ENCODE measurements at regions not wholly inside any gene's neighbourhood (a gene's known extent, or its start where the extent isn't known, plus 50 kb on each side); places are given as distances from the start of the nearest gene placed in this dataset.

- no peak for DNase-seq (ENCODE audit: low read depth in 2 of 2)
These were observed 573.9 kb upstream of the PCDH15 start for GRCh38 chr10:55374917-55375316.

- DNase-seq (ENCODE audit: low read depth in 2 of 2), result no peak
These were observed 573.0 kb upstream of the PCDH15 start for GRCh38 chr10:55374060-55374459.

GRCh38 chr10:55369670-55370420, 568.8 kb upstream of the PCDH15 start:
- no peak for DNase-seq (ENCODE audit: low read depth in 2 of 2)

- DNase-seq (ENCODE audit: low read depth in 2 of 2), result no peak
These were observed 567.4 kb upstream of the PCDH15 start for GRCh38 chr10:55368467-55368866.

GRCh38 chr10:55367555-55367954, 566.5 kb upstream of the PCDH15 start:
- no peak for DNase-seq (ENCODE audit: low read depth in 2 of 2)

GRCh38 chr10:55358539-55358938, 557.5 kb upstream of the PCDH15 start:
- no peak for DNase-seq (ENCODE audit: low read depth in 2 of 2)

GRCh38 chr10:55353414-55353813, 552.4 kb upstream of the PCDH15 start:
- no peak for DNase-seq (ENCODE audit: low read depth in 2 of 2)

- no peak for DNase-seq (ENCODE audit: low read depth in 2 of 2)
These were observed 550.4 kb upstream of the PCDH15 start for GRCh38 chr10:55351431-55351830.

- DNase-seq (ENCODE audit: low read depth in 2 of 2), result no peak
These were observed 547.5 kb upstream of the PCDH15 start for GRCh38 chr10:55348534-55348933.

GRCh38 chr10:55330486-55330885, 529.5 kb upstream of the PCDH15 start:
- DNase-seq (ENCODE audit: low read depth in 2 of 2), result no peak

- no peak for DNase-seq (ENCODE audit: low read depth in 2 of 2)
These were observed 528.8 kb upstream of the PCDH15 start for GRCh38 chr10:55329796-55330195.

GRCh38 chr10:55320187-55320700, 519.2 kb upstream of the PCDH15 start:
- no peak for DNase-seq (ENCODE audit: low read depth in 2 of 2)

GRCh38 chr10:55311848-55312635, 511.0 kb upstream of the PCDH15 start:
- no peak for DNase-seq (ENCODE audit: low read depth in 2 of 2)

- no peak for DNase-seq (ENCODE audit: low read depth in 2 of 2)
These were observed 509.1 kb upstream of the PCDH15 start for GRCh38 chr10:55310143-55310542.

- DNase-seq (ENCODE audit: low read depth in 2 of 2), result no peak
These were observed 504.3 kb upstream of the PCDH15 start for GRCh38 chr10:55305285-55305684.

GRCh38 chr10:55287346-55287745, 486.3 kb upstream of the PCDH15 start:
- no peak for DNase-seq (ENCODE audit: low read depth in 2 of 2)

- no peak for DNase-seq (ENCODE audit: low read depth in 2 of 2)
These were observed 482.0 kb upstream of the PCDH15 start for GRCh38 chr10:55283031-55283430.

- DNase-seq (ENCODE audit: low read depth in 2 of 2), result no peak
These were observed 479.7 kb upstream of the PCDH15 start for GRCh38 chr10:55280696-55281095.

GRCh38 chr10:55277549-55277948, 476.5 kb upstream of the PCDH15 start:
- no peak for DNase-seq (ENCODE audit: low read depth in 2 of 2)

GRCh38 chr10:55274367-55274766, 473.3 kb upstream of the PCDH15 start:
- DNase-seq (ENCODE audit: low read depth in 2 of 2), result no peak

GRCh38 chr10:55273946-55274345, 472.9 kb upstream of the PCDH15 start:
- DNase-seq (ENCODE audit: low read depth in 2 of 2), result no peak

- DNase-seq (ENCODE audit: low read depth in 2 of 2), result no peak
These were observed 471.9 kb upstream of the PCDH15 start for GRCh38 chr10:55272886-55273285.

GRCh38 chr10:55266797-55267196, 465.8 kb upstream of the PCDH15 start:
- no peak for DNase-seq (ENCODE audit: low read depth in 2 of 2)

All from stimulated activated CD8-positive, alpha-beta memory T cell treated with anti-CD3 and anti-CD28 coated beads, Interleukin-2, amount 100 ng/mL, for 48 hours (primary cell).